BE2C (cell line): ENCODE measurements at regions not wholly inside any gene's neighbourhood (a gene's known extent, or its start where the extent isn't known, plus 50 kb on each side); places are given as distances from the start of the nearest gene placed in this dataset.

ENCODE experiments used
- DNase-seq: peaks from one replicate; pipeline ENCODE4 v3.0.0-alpha.2; 2020
- H3K27me3 ChIP-seq: fragments of 250-450 bp; sonication (Bioruptor Pico); 2 replicates; pipeline ENCODE4 v1.5.1; 2020; ENCODE audit warnings: mild to moderate bottlenecking
- H3K36me3 ChIP-seq: fragments of 250-450 bp; sonication (Bioruptor Pico); 2 replicates; pipeline ENCODE4 v1.5.1; 2020; ENCODE audit warnings: mild to moderate bottlenecking
- H3K4me1 ChIP-seq: fragments of 250-450 bp; sonication (Bioruptor Pico); 2 replicates; pipeline ENCODE4 v1.5.1; 2020
- H3K4me3 ChIP-seq: 2 replicates; pipeline ENCODE4 v1.5.1; 2011; ENCODE audit warnings: low read depth, low read length
- H3K9me3 ChIP-seq: fragments of 250-450 bp; sonication (Bioruptor Pico); 2 replicates; pipeline ENCODE4 v1.5.1; 2020
- TF ChIP-seq, protein P1 (sequence below): IDR thresholded peaks from 2 replicates; pipeline ENCODE4 v1.5.1; 2012; ENCODE audit warnings: mild to moderate bottlenecking, low read depth, low read length

GRCh38 chr7:25940086-25940906 is 211.7 kb upstream of the NFE2L3 start:
- DNase-seq, result no peak
- Histone ChIP-seq H3K4me3 (no peak overlapping the region), H3K36me3 (no peaks in the 10 kb centered on the region), H3K27me3 (peaks cover 47% of the 10 kb centered on the region), H3K4me1 (no peaks in the 10 kb centered on the region), H3K9me3 (no peaks in the 10 kb centered on the region)
- TF ChIP-seq, protein P1, sequence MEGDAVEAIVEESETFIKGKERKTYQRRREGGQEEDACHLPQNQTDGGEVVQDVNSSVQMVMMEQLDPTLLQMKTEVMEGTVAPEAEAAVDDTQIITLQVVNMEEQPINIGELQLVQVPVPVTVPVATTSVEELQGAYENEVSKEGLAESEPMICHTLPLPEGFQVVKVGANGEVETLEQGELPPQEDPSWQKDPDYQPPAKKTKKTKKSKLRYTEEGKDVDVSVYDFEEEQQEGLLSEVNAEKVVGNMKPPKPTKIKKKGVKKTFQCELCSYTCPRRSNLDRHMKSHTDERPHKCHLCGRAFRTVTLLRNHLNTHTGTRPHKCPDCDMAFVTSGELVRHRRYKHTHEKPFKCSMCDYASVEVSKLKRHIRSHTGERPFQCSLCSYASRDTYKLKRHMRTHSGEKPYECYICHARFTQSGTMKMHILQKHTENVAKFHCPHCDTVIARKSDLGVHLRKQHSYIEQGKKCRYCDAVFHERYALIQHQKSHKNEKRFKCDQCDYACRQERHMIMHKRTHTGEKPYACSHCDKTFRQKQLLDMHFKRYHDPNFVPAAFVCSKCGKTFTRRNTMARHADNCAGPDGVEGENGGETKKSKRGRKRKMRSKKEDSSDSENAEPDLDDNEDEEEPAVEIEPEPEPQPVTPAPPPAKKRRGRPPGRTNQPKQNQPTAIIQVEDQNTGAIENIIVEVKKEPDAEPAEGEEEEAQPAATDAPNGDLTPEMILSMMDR, result no peak

GRCh38 chr7:25944777-25945515 is 207.1 kb upstream of the NFE2L3 start:
- Histone ChIP-seq H3K27me3 (peaks cover 62% of the 10 kb centered on the region), H3K9me3 (no peaks in the 10 kb centered on the region), H3K4me3 (no peak overlapping the region), H3K4me1 (no peaks in the 10 kb centered on the region), H3K36me3 (no peaks in the 10 kb centered on the region)
- TF ChIP-seq, protein P1, result no peak
- DNase-seq, result no peak

DNA sequence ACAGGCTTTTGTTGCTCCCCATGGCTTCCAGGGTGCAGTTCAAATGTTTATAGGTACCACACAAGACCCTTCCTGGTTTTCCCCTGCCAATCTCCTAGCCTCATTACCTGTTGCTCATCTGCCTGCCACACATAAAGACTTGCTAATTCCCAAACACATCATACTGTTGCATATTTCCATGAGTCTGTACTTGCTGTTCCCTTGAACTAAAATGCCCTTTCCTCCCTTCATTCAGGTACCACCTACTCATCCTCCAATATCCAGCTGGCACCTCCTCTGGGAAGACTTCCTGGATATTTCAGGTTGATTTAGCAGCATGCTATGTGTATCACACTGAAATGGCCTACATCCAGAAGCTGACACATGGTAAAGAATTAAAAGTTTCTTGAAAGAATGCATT is 206.4 kb upstream of the NFE2L3 start:
- Histone ChIP-seq H3K4me1 (no peaks in the 10 kb centered on the region), H3K4me3 (no peak overlapping the region), H3K27me3 (peaks cover 62% of the 10 kb centered on the region), H3K36me3 (no peaks in the 10 kb centered on the region), H3K9me3 (no peaks in the 10 kb centered on the region)
- DNase-seq, result no peak
- TF ChIP-seq, protein P1, result no peak

GRCh38 chr7:25946181-25946580 is 205.8 kb upstream of the NFE2L3 start:
- TF ChIP-seq, protein P1, result no peak
- no peak overlapping the region for H3K4me3 ChIP-seq
- no peaks in the 10 kb centered on the region for H3K4me1 ChIP-seq
- H3K36me3 ChIP-seq, result no peaks in the 10 kb centered on the region
- peaks cover 62% of the 10 kb centered on the region for H3K27me3 ChIP-seq
- H3K9me3 ChIP-seq, result no peaks in the 10 kb centered on the region
- DNase-seq, result no peak

GRCh38 chr7:25947669-25948516 is 204.1 kb upstream of the NFE2L3 start:
- TF ChIP-seq, protein P1, result no peak

More at GRCh38 chr7:25947669-25948516, 204.1 kb upstream of the NFE2L3 start:
- H3K9me3 ChIP-seq, result no peaks in the 10 kb centered on the region
- H3K4me1 ChIP-seq, result no peaks in the 10 kb centered on the region
- no peaks in the 10 kb centered on the region for H3K36me3 ChIP-seq
- H3K4me3 ChIP-seq, result no peak overlapping the region
- DNase-seq, result no peak
- H3K27me3 ChIP-seq, result peaks cover 62% of the 10 kb centered on the region
